ENCODE measurements at regions not wholly inside any gene's neighbourhood (a gene's known extent, or its start where the extent isn't known, plus 50 kb on each side); places are given as distances from the start of the nearest gene placed in this dataset.

DNA sequence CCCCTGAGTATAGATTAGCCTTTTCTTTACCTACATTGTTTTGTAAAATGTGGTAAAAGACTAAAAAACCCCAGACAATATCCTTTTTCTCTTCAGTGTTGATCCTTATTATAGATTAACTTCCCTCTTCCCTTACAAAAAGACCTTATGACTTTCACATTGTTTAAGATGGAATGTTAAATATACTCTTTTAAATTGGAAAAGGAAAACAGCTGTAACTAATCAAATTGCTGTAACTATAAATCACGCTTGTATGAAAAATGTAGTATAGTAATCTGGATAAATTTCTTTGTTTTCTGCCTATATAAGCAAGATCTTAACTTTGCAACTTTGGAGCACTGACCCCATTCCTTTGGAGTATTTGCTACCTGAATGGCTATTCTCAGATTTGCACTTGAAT is 383.1 kb downstream of the FAM170A start:
- BruUV-seq (replicated peaks) = no TSS peak
- no peak for DNase-seq (ENCODE audit: low spot score)
- intact Hi-C loops (cut with micrococcal nuclease; ENCODE audit: unreplicated experiment) = no loop called here
- no peaks in the 10 kb centered on the region for H3K27me3 ChIP-seq (replicated peaks; ENCODE audit: insufficient read depth, low read depth, low read length, poor library complexity)
- CTCF ChIA-PET = no interaction called here
- POLR2A ChIA-PET (ENCODE audit: low non-redundant PET) = no interaction called here
- no peaks in the 10 kb centered on the region for H3K36me3 ChIP-seq (ENCODE audit: insufficient read depth, low read length, poor library complexity, severe bottlenecking)
- no peak overlapping the region for H3K27ac ChIP-seq (ENCODE audit: low read depth, low read length, poor library complexity, severe bottlenecking)
- no peaks in the 10 kb centered on the region for H3K9me3 ChIP-seq (ENCODE audit: low read depth, low read length, poor library complexity, severe bottlenecking)
- H3K4me3 ChIP-seq (ENCODE audit: low read depth, low read length, poor library complexity, severe bottlenecking) = no peak overlapping the region
- no peaks in the 10 kb centered on the region for H3K4me1 ChIP-seq (ENCODE audit: insufficient read depth, low read length, poor library complexity, severe bottlenecking)
- TF ChIP-seq EZH2 (IDR thresholded peaks at IDR 0.05; ENCODE audit: borderline replicate concordance, low read depth, low read length, poor library complexity, severe bottlenecking) (no peak), CTCF (conservative IDR thresholded peaks at IDR 0.05; ENCODE audit: low read depth, low read length) (no peak)

DNA sequence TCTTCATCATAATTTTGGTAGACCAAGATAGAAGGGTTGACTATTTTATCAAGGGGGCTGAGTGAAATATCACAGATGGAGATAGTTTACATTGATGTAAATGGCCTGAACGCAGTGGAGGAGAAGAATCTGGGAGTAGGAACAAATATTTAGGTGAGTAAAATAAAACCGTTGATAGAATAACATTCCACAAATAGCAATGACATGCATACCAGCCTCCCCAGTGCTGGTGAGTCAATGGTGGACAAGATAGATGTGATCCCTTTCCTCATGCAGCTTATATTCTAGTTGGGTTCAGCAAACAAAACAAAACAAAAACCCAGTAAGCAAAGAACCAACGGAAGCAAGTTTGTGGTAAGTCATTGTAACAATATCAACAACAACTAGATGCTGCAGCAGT is 385.2 kb downstream of the FAM170A start:
- ChIA-PET POLR2A (ENCODE audit: low non-redundant PET) (no interaction called here), CTCF (no interaction called here)
- intact Hi-C loops (cut with micrococcal nuclease; ENCODE audit: unreplicated experiment) = no loop called here
- Histone ChIP-seq H3K27me3 (replicated peaks; ENCODE audit: insufficient read depth, low read depth, low read length, poor library complexity) (no peaks in the 10 kb centered on the region), H3K4me3 (ENCODE audit: low read depth, low read length, poor library complexity, severe bottlenecking) (no peak overlapping the region), H3K9me3 (ENCODE audit: low read depth, low read length, poor library complexity, severe bottlenecking) (no peaks in the 10 kb centered on the region), H3K4me1 (ENCODE audit: insufficient read depth, low read length, poor library complexity, severe bottlenecking) (no peaks in the 10 kb centered on the region), H3K27ac (ENCODE audit: low read depth, low read length, poor library complexity, severe bottlenecking) (no peak overlapping the region), H3K36me3 (ENCODE audit: insufficient read depth, low read length, poor library complexity, severe bottlenecking) (no peaks in the 10 kb centered on the region)
- BruUV-seq (replicated peaks) = no TSS peak
- DNase-seq (ENCODE audit: low spot score) = no peak
- TF ChIP-seq EZH2 (IDR thresholded peaks at IDR 0.05; ENCODE audit: borderline replicate concordance, low read depth, low read length, poor library complexity, severe bottlenecking) = no peak
- TF ChIP-seq CTCF (conservative IDR thresholded peaks at IDR 0.05; ENCODE audit: low read depth, low read length) = no peak

GRCh38 chr5:120016717-120017382 is 387.5 kb downstream of the FAM170A start:
- ChIA-PET POLR2A (ENCODE audit: low non-redundant PET) (no interaction called here), CTCF (no interaction called here)
- Histone ChIP-seq H3K27me3 (replicated peaks; ENCODE audit: insufficient read depth, low read depth, low read length, poor library complexity) (no peaks in the 10 kb centered on the region), H3K9me3 (ENCODE audit: low read depth, low read length, poor library complexity, severe bottlenecking) (no peaks in the 10 kb centered on the region), H3K27ac (ENCODE audit: low read depth, low read length, poor library complexity, severe bottlenecking) (no peak overlapping the region), H3K4me1 (ENCODE audit: insufficient read depth, low read length, poor library complexity, severe bottlenecking) (no peaks in the 10 kb centered on the region), H3K36me3 (ENCODE audit: insufficient read depth, low read length, poor library complexity, severe bottlenecking) (no peaks in the 10 kb centered on the region), H3K4me3 (ENCODE audit: low read depth, low read length, poor library complexity, severe bottlenecking) (no peak overlapping the region)
- intact Hi-C loops (cut with micrococcal nuclease; ENCODE audit: unreplicated experiment) = no loop called here
- no peak for TF ChIP-seq EZH2 (IDR thresholded peaks at IDR 0.05; ENCODE audit: borderline replicate concordance, low read depth, low read length, poor library complexity, severe bottlenecking)
- TF ChIP-seq CTCF (conservative IDR thresholded peaks at IDR 0.05; ENCODE audit: low read depth, low read length) = no peak
- DNase-seq (ENCODE audit: low spot score) = peak; percentile 33
- BruUV-seq (replicated peaks) = no TSS peak
